DND-41 (cell line): ENCODE measurements at regions not wholly inside any gene's neighbourhood (a gene's known extent, or its start where the extent isn't known, plus 50 kb on each side); places are given as distances from the start of the nearest gene placed in this dataset.

Source experiments
- ATAC-seq: fragments of 200-7000 bp; cut with Tn5 transposase; 3 replicates; pipeline ENCODE4 v1.9.1; 2021; ENCODE audit warnings: low read depth; ENCODE audit not compliant: insufficient read depth
- DNase-seq: peaks from one replicate; pipeline ENCODE4 v3.0.0-alpha.2; 2020
- H2AFZ ChIP-seq: 2 replicates; pipeline ENCODE4 v1.6.0; 2012; ENCODE audit warnings: low read depth, low read length
- H3K27ac ChIP-seq: 2 replicates; pipeline ENCODE4 v1.5.1; 2012; ENCODE audit warnings: low read length, inconsistent platforms
- H3K27me3 ChIP-seq: fragments of 200-600 bp; sonication (generic); 2 replicates; pipeline ENCODE4 v1.6.0; 2012; ENCODE audit warnings: low read length, mild to moderate bottlenecking, inconsistent platforms; ENCODE audit not compliant: insufficient read depth, poor library complexity
- H3K36me3 ChIP-seq: 2 replicates; pipeline ENCODE4 v1.5.1; 2012; ENCODE audit warnings: low read length, inconsistent platforms; ENCODE audit not compliant: insufficient read depth
- H3K4me1 ChIP-seq: 2 replicates; pipeline ENCODE4 v1.5.1; 2012; ENCODE audit warnings: mild to moderate bottlenecking, low read length; ENCODE audit not compliant: insufficient read depth
- H3K4me2 ChIP-seq: 2 replicates; pipeline ENCODE4 v1.6.0; 2012; ENCODE audit warnings: mild to moderate bottlenecking, moderate library complexity, low read length, inconsistent platforms; ENCODE audit not compliant: insufficient read depth
- H3K4me3 ChIP-seq, 2 experiments: fragments of 200-600 bp in 1 of 2; shearing (Covaris generic) in 1 of 2; 2 replicates each; pipeline ENCODE4 v1.5.1; 2012 to 2016; ENCODE audit warnings: inconsistent platforms in 2 of 2, low read length in 2 of 2, mild to moderate bottlenecking in 2 of 2, low read depth in 1 of 2, moderate library complexity in 1 of 2
- H3K79me2 ChIP-seq: 2 replicates; pipeline ENCODE4 v1.6.0; 2012; ENCODE audit warnings: low read length, inconsistent platforms; ENCODE audit not compliant: insufficient read depth
- H3K9ac ChIP-seq: 2 replicates; pipeline ENCODE4 v1.6.0; 2012; ENCODE audit warnings: low read depth, mild to moderate bottlenecking, inconsistent platforms, low read length, moderate library complexity
- H3K9me3 ChIP-seq: 2 replicates; pipeline ENCODE4 v1.5.1; 2012; ENCODE audit warnings: low read length, moderate library complexity, mild to moderate bottlenecking, inconsistent platforms; ENCODE audit not compliant: insufficient read depth, severe bottlenecking
- H4K20me1 ChIP-seq: 2 replicates; pipeline ENCODE4 v1.6.0; 2012; ENCODE audit warnings: low read length; ENCODE audit not compliant: insufficient read depth
- EZH2 ChIP-seq: IDR thresholded peaks from 3 replicates; pipeline ENCODE4 v1.6.1; 2012; ENCODE audit warnings: borderline replicate concordance, low read depth, mild to moderate bottlenecking, moderate library complexity, low read length, inconsistent platforms; ENCODE audit not compliant: severe bottlenecking
- TF ChIP-seq, protein P1 (sequence below): IDR thresholded peaks from 2 replicates; pipeline ENCODE4 v1.5.1; 2012; ENCODE audit warnings: borderline replicate concordance, low read length, moderate library complexity, mild to moderate bottlenecking; ENCODE audit not compliant: poor library complexity, severe bottlenecking; ENCODE audit errors: extremely low read depth

DNA sequence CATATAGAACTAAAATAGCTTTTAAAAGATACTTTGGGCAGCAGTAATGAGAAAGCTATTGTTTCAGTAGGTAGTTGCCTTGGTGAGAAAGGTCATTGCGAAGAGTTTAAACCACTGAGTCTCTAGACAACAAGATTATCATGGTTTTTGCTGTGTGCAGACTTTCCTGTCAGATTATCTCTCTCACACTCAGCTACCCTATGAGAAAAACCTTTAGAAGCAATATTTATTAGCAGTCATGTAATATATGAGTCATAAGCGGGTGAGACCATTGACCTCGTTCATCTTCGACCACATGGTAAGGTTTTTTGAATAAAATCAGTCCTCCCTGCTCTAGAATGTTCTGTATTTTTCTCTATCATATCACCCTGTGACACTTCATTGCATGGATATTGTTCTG lies 59.9 kb downstream of the GPR65 start:
- no peaks in the 10 kb centered on the region for H3K27me3 ChIP-seq
- no peaks in the 10 kb centered on the region for H3K9me3 ChIP-seq
- TF ChIP-seq EZH2: no peak
- TF ChIP-seq, protein P1, sequence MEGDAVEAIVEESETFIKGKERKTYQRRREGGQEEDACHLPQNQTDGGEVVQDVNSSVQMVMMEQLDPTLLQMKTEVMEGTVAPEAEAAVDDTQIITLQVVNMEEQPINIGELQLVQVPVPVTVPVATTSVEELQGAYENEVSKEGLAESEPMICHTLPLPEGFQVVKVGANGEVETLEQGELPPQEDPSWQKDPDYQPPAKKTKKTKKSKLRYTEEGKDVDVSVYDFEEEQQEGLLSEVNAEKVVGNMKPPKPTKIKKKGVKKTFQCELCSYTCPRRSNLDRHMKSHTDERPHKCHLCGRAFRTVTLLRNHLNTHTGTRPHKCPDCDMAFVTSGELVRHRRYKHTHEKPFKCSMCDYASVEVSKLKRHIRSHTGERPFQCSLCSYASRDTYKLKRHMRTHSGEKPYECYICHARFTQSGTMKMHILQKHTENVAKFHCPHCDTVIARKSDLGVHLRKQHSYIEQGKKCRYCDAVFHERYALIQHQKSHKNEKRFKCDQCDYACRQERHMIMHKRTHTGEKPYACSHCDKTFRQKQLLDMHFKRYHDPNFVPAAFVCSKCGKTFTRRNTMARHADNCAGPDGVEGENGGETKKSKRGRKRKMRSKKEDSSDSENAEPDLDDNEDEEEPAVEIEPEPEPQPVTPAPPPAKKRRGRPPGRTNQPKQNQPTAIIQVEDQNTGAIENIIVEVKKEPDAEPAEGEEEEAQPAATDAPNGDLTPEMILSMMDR: no peak
- no peaks in the 10 kb centered on the region for H4K20me1 ChIP-seq
- no peaks in the 10 kb centered on the region for H3K79me2 ChIP-seq
- no peak overlapping the region for H3K27ac ChIP-seq
- DNase-seq: no peak
- ATAC-seq: no peak
- no peak overlapping the region for H2AFZ ChIP-seq
- H3K4me2 ChIP-seq: no peak overlapping the region
- no peak overlapping the region for H3K4me3 ChIP-seq
- no peak overlapping the region for H3K9ac ChIP-seq
- no peaks in the 10 kb centered on the region for H3K4me1 ChIP-seq
- H3K36me3 ChIP-seq: no peaks in the 10 kb centered on the region

DNA sequence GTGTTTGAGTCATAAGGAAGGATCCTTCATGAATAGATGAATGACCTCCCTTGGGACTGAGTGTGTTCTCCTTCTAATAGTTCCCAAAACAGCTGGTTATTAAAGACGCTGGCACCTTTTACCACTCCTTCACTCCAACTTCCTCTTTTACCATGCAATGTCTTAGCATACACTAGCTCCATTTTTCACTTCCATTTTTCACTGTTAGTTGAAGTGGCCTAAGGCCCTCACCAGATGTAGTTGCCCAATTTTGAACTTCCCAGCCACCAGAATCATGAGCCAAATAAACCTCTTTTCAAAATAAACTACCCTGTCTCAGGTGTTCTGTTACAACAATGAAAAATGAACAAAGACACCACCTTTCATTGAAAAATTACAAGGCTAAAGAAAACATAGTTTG lies 64.7 kb downstream of the GPR65 start:
- Histone ChIP-seq H3K36me3 (no peaks in the 10 kb centered on the region), H2AFZ (no peak overlapping the region), H3K4me2 (no peak overlapping the region), H3K27ac (no peak overlapping the region), H3K4me3 (no peak overlapping the region), H4K20me1 (no peaks in the 10 kb centered on the region), H3K79me2 (no peaks in the 10 kb centered on the region), H3K9ac (no peak overlapping the region), H3K9me3 (no peaks in the 10 kb centered on the region), H3K27me3 (no peaks in the 10 kb centered on the region), H3K4me1 (no peaks in the 10 kb centered on the region)
- TF ChIP-seq, protein P1: no peak
- no peak for TF ChIP-seq EZH2
- no peak for ATAC-seq
- no peak for DNase-seq

DNA sequence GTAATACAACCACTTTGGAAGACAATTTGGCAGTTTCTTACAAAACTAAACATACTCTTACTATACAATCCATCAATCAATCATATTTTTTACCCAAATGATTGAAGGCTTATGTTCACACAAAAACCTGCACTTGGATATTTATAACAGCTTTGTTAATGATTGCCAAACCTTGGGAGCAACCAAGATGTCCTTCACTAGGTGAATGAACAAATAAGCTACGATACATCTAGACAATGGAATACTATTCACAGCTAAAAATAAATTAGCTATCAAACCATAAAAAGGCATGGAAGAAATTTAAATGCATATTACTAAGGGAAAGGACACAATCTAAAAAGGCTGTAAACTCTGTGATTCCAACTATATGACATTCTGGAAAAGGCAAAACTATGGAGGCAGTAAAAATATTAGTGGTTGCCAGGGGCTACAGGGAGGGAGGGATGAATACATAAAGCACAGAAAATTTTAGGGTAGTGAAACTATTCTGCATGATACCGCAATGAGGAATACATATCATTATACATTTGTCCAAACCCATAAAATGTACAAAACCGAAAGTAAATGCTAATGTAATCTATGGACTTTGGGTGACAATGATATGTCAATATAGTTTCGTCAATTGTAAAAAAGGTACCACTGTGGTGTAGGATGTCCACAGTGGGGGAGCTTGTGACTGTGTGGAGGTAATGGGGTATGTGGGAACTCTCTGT lies 70.5 kb downstream of the GPR65 start:
- Histone ChIP-seq H3K79me2 (no peaks in the 10 kb centered on the region), H4K20me1 (no peaks in the 10 kb centered on the region), H3K27me3 (no peaks in the 10 kb centered on the region), H3K9ac (no peak overlapping the region), H3K4me2 (no peak overlapping the region), H3K9me3 (no peaks in the 10 kb centered on the region), H2AFZ (no peak overlapping the region), H3K27ac (no peak overlapping the region), H3K4me1 (no peaks in the 10 kb centered on the region), H3K4me3 (no peak overlapping the region), H3K36me3 (no peaks in the 10 kb centered on the region)
- ATAC-seq: no peak
- no peak for TF ChIP-seq EZH2
- TF ChIP-seq, protein P1: no peak
- no peak for DNase-seq

DNA sequence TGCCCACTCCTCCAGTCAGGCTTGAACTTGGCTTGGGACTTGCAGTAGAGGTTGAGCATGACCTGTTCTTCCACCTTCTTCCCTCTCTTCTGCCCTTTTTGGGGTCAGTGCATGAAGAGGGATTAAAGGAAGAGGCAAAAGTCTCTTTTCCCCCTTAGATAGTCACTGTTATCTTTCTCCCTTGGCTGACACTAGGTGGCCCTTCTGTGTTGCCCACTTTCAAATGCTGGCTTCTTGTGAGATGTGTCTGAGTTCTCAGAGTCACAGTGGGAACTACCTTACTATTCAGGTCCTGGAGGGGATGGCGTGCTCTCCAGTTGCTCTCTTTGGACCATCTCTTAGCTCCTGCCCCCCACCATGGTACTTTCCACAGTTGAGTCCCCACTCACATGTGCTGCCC lies 73.6 kb downstream of the GPR65 start:
- H3K4me3 ChIP-seq: no peak overlapping the region
- H3K27ac ChIP-seq: no peak overlapping the region
- no peak overlapping the region for H3K4me2 ChIP-seq
- no peaks in the 10 kb centered on the region for H3K27me3 ChIP-seq
- no peaks in the 10 kb centered on the region for H4K20me1 ChIP-seq
- H3K9me3 ChIP-seq: no peaks in the 10 kb centered on the region
- TF ChIP-seq EZH2: no peak
- TF ChIP-seq, protein P1: no peak
- no peaks in the 10 kb centered on the region for H3K79me2 ChIP-seq
- no peak overlapping the region for H3K9ac ChIP-seq
- ATAC-seq (no peak), DNase-seq (no peak)
- H3K4me1 ChIP-seq: no peaks in the 10 kb centered on the region
- no peaks in the 10 kb centered on the region for H3K36me3 ChIP-seq
- H2AFZ ChIP-seq: no peak overlapping the region
